ENCODE measurements at regions not wholly inside any gene's neighbourhood (a gene's known extent, or its start where the extent isn't known, plus 50 kb on each side); places are given as distances from the start of the nearest gene placed in this dataset.

DNA sequence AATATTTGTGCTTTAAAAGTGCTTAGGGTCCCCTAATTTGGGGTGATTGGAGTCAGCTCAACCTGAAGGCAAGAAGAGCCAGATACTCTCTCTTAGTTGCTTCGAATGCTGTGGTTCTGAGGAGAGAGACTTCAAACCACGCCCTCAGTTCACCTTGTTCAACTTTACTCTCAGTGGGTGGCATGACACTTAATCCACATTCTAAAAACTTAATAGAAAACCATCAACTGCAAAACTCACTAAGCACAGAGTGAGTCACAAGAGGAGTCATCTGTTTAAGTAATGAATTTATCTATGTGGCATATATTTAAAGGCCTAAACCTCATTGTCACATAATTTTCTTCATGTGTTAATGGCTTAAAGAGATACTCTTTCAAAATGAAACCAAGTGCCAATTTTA is 99.5 kb upstream of the SLC4A4 start:
- no peaks in the 10 kb centered on the region for H3K9me1 ChIP-seq (replicated peaks; ENCODE audit: control insufficient read depth, extremely low read depth, insufficient read depth, low read length)
- no peak overlapping the region for H3K9ac ChIP-seq (replicated peaks; ENCODE audit: extremely low read depth, insufficient read depth, low read length)
- no peak for FAIRE-seq
- no peaks in the 10 kb centered on the region for H3K79me2 ChIP-seq (ENCODE audit: control insufficient read depth, insufficient read depth, low read length)
- CTCF ChIA-PET, result no interaction called here
- dilution Hi-C loops (cut with MboI; ENCODE audit: extremely low pct_ligation_motif_present, low sequenced_read_pairs), result no loop called here
- no TSS peak for BruUV-seq (replicated peaks)
- POLR2A ChIA-PET, result no interaction called here
- no peak overlapping the region for H3K4me2 ChIP-seq (ENCODE audit: insufficient read depth, low read length)
- intact Hi-C loops (cut with micrococcal nuclease), result no loop called here
- H3K27me3 ChIP-seq (ENCODE audit: control insufficient read depth in 2 of 2, insufficient read depth in 2 of 2, low read length in 2 of 2), result no peaks in the 10 kb centered on the region
- H3K4me3 ChIP-seq (replicated peaks in 1 of 3; ENCODE audit: insufficient read depth in 1 of 3, low read depth in 1 of 3, low read length in 3 of 3), result no peak overlapping the region
- no peak overlapping the region for H3K27ac ChIP-seq (ENCODE audit: insufficient read depth, low read depth, low read length)
- H3K9me3 ChIP-seq (replicated peaks; ENCODE audit: control insufficient read depth, insufficient read depth, low read length), result no peaks in the 10 kb centered on the region
- no peaks in the 10 kb centered on the region for H3K4me1 ChIP-seq (ENCODE audit: control insufficient read depth, extremely low read depth, insufficient read depth, low read length)
- no peak for DNase-seq (ENCODE audit: low read depth, low spot score)
- no peaks in the 10 kb centered on the region for H4K20me1 ChIP-seq (replicated peaks; ENCODE audit: control insufficient read depth, extremely low read depth, insufficient read depth, low read length)
- no peak for TF ChIP-seq EZH2 (IDR thresholded peaks at IDR 0.05; ENCODE audit: borderline replicate concordance, low read depth, low read length, severe bottlenecking)
- no peak for TF ChIP-seq MYC (IDR thresholded peaks at IDR 0.05; ENCODE audit: low read depth, low read length)
- TF ChIP-seq, protein P1, sequence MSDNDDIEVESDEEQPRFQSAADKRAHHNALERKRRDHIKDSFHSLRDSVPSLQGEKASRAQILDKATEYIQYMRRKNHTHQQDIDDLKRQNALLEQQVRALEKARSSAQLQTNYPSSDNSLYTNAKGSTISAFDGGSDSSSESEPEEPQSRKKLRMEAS (IDR thresholded peaks at IDR 0.05; ENCODE audit: insufficient read depth, insufficient read length), result no peak
- TF ChIP-seq GATA2 (IDR thresholded peaks at IDR 0.05; ENCODE audit: insufficient read depth, insufficient read length, low read depth, low read length), result no peak
- no peak overlapping the region for H2AFZ ChIP-seq (ENCODE audit: low read depth, low read length)
- H3K36me3 ChIP-seq (ENCODE audit: control insufficient read depth in 2 of 2, extremely low read depth in 1 of 2, insufficient read depth in 2 of 2, low read length in 2 of 2), result no peaks in the 10 kb centered on the region

DNA sequence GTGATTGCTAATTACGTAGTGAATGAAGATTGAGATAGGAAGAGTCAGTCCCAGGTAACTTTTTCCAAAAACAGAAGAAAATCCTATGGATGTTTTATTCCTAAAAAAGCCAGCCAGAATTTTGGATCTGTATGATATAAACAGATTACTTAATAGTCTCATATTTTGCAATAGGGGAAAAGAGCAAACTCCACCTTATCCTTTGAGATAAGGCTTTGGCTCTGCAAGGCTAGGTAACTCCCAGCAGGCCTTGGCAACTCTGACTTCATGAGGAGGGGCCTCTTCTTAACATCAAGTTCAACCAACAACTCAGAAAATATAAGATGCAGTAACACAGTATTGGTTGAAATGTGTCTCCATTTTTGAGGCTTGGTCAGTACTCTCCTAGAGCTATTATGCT is 98.7 kb upstream of the SLC4A4 start:
- Histone ChIP-seq H3K36me3 (ENCODE audit: control insufficient read depth in 2 of 2, extremely low read depth in 1 of 2, insufficient read depth in 2 of 2, low read length in 2 of 2) (no peaks in the 10 kb centered on the region), H3K4me1 (ENCODE audit: control insufficient read depth, extremely low read depth, insufficient read depth, low read length) (no peaks in the 10 kb centered on the region), H3K27me3 (ENCODE audit: control insufficient read depth in 2 of 2, insufficient read depth in 2 of 2, low read length in 2 of 2) (no peaks in the 10 kb centered on the region), H3K4me3 (replicated peaks in 1 of 3; ENCODE audit: insufficient read depth in 1 of 3, low read depth in 1 of 3, low read length in 3 of 3) (no peak overlapping the region), H4K20me1 (replicated peaks; ENCODE audit: control insufficient read depth, extremely low read depth, insufficient read depth, low read length) (no peaks in the 10 kb centered on the region), H3K79me2 (ENCODE audit: control insufficient read depth, insufficient read depth, low read length) (no peaks in the 10 kb centered on the region), H3K9ac (replicated peaks; ENCODE audit: extremely low read depth, insufficient read depth, low read length) (no peak overlapping the region), H3K4me2 (ENCODE audit: insufficient read depth, low read length) (no peak overlapping the region), H3K9me1 (replicated peaks; ENCODE audit: control insufficient read depth, extremely low read depth, insufficient read depth, low read length) (no peaks in the 10 kb centered on the region), H2AFZ (ENCODE audit: low read depth, low read length) (no peak overlapping the region), H3K27ac (ENCODE audit: insufficient read depth, low read depth, low read length) (no peak overlapping the region), H3K9me3 (replicated peaks; ENCODE audit: control insufficient read depth, insufficient read depth, low read length) (no peaks in the 10 kb centered on the region)
- no TSS peak for BruUV-seq (replicated peaks)
- intact Hi-C loops (cut with micrococcal nuclease), result no loop called here
- ChIA-PET POLR2A (no interaction called here), CTCF (no interaction called here)
- dilution Hi-C loops (cut with MboI; ENCODE audit: extremely low pct_ligation_motif_present, low sequenced_read_pairs), result no loop called here
- DNase-seq (ENCODE audit: low read depth, low spot score) (no peak), FAIRE-seq (no peak)
- TF ChIP-seq POLR2A (IDR thresholded peaks at IDR 0.05; ENCODE audit: low read depth, low read length), result no peak
- TF ChIP-seq, protein P2, sequence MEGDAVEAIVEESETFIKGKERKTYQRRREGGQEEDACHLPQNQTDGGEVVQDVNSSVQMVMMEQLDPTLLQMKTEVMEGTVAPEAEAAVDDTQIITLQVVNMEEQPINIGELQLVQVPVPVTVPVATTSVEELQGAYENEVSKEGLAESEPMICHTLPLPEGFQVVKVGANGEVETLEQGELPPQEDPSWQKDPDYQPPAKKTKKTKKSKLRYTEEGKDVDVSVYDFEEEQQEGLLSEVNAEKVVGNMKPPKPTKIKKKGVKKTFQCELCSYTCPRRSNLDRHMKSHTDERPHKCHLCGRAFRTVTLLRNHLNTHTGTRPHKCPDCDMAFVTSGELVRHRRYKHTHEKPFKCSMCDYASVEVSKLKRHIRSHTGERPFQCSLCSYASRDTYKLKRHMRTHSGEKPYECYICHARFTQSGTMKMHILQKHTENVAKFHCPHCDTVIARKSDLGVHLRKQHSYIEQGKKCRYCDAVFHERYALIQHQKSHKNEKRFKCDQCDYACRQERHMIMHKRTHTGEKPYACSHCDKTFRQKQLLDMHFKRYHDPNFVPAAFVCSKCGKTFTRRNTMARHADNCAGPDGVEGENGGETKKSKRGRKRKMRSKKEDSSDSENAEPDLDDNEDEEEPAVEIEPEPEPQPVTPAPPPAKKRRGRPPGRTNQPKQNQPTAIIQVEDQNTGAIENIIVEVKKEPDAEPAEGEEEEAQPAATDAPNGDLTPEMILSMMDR (IDR thresholded peaks at IDR 0.05; ENCODE audit: extremely low read depth in 1 of 2, insufficient read depth in 1 of 2, low read depth in 1 of 2, low read length in 2 of 2), result no peak
- TF ChIP-seq FOS (IDR thresholded peaks at IDR 0.05; ENCODE audit: borderline replicate concordance, insufficient read depth, low read length), result no peak
- TF ChIP-seq POLR2AphosphoS5 (IDR thresholded peaks at IDR 0.05; ENCODE audit: insufficient read depth, low read depth, low read length), result no peak
- no peak for TF ChIP-seq JUN (IDR thresholded peaks at IDR 0.05; ENCODE audit: borderline replicate concordance, insufficient read depth, insufficient read length, low read depth)
- TF ChIP-seq MYC (IDR thresholded peaks at IDR 0.05; ENCODE audit: low read depth, low read length), result no peak
- no peak for TF ChIP-seq GATA2 (IDR thresholded peaks at IDR 0.05; ENCODE audit: insufficient read depth, insufficient read length, low read depth, low read length)
- no peak for TF ChIP-seq EZH2 (IDR thresholded peaks at IDR 0.05; ENCODE audit: borderline replicate concordance, low read depth, low read length, severe bottlenecking)
- TF ChIP-seq, protein P1 (IDR thresholded peaks at IDR 0.05; ENCODE audit: insufficient read depth, insufficient read length), result no peak

Measured in endothelial cell of umbilical vein (primary cell).